Osteoblast (primary cell): ENCODE measurements at regions not wholly inside any gene's neighbourhood (a gene's known extent, or its start where the extent isn't known, plus 50 kb on each side); places are given as distances from the start of the nearest gene placed in this dataset.
"Not testable (repeated sequence)": the region's sequence is repeated elsewhere in the genome, so short reads cannot be mapped to it uniquely, and the experiment has no call there.

Source experiments
- DNase-seq: peaks from one replicate; pipeline ENCODE4 v3.0.0; 2011; ENCODE audit warnings: low spot score, mixed read lengths; ENCODE audit not compliant: insufficient read length; ENCODE audit errors: missing footprints
- H2AFZ ChIP-seq: 2 replicates; pipeline ENCODE4 v1.6.0; 2011; ENCODE audit warnings: mild to moderate bottlenecking, low read length
- H3K27ac ChIP-seq: 2 replicates; pipeline ENCODE4 v1.5.1; 2011; ENCODE audit warnings: mild to moderate bottlenecking, low read depth, low read length, moderate library complexity
- H3K27me3 ChIP-seq: 2 replicates; pipeline ENCODE4 v1.6.0; 2012; ENCODE audit warnings: mild to moderate bottlenecking, control low read depth, inconsistent platforms, low read length, moderate library complexity; ENCODE audit not compliant: insufficient read depth
- H3K36me3 ChIP-seq: 2 replicates; pipeline ENCODE4 v1.5.1; 2011; ENCODE audit warnings: mild to moderate bottlenecking, low read length, control low read depth, moderate library complexity; ENCODE audit not compliant: insufficient read depth
- H3K4me1 ChIP-seq: 2 replicates; pipeline ENCODE4 v1.5.1; 2011; ENCODE audit warnings: mild to moderate bottlenecking, low read length, control low read depth, moderate library complexity; ENCODE audit not compliant: insufficient read depth
- H3K4me2 ChIP-seq: 2 replicates; pipeline ENCODE4 v1.6.0; 2011; ENCODE audit warnings: mild to moderate bottlenecking, low read length; ENCODE audit not compliant: insufficient read depth
- H3K4me3 ChIP-seq: fragments of 200-600 bp; sonication (generic); 3 replicates; pipeline ENCODE4 v1.5.1; 2012; ENCODE audit warnings: mild to moderate bottlenecking, low read length, inconsistent platforms; ENCODE audit not compliant: insufficient read depth
- H3K79me2 ChIP-seq: 2 replicates; pipeline ENCODE4 v1.6.0; 2012; ENCODE audit warnings: mild to moderate bottlenecking, low read length, control low read depth, inconsistent platforms; ENCODE audit not compliant: insufficient read depth
- H3K9me3 ChIP-seq: 2 replicates; pipeline ENCODE4 v1.5.1; 2011; ENCODE audit warnings: low read depth, low read length, control low read depth
- H4K20me1 ChIP-seq: 2 replicates; pipeline ENCODE4 v1.6.0; 2012; ENCODE audit warnings: mild to moderate bottlenecking, low read length, control low read depth; ENCODE audit not compliant: insufficient read depth
- TF ChIP-seq, protein P1 (sequence below): IDR thresholded peaks from 2 replicates; pipeline ENCODE4 v1.5.1; 2011; ENCODE audit warnings: mild to moderate bottlenecking, low read depth, low read length, moderate library complexity; ENCODE audit errors: extremely low read depth

- TF ChIP-seq, protein P1, sequence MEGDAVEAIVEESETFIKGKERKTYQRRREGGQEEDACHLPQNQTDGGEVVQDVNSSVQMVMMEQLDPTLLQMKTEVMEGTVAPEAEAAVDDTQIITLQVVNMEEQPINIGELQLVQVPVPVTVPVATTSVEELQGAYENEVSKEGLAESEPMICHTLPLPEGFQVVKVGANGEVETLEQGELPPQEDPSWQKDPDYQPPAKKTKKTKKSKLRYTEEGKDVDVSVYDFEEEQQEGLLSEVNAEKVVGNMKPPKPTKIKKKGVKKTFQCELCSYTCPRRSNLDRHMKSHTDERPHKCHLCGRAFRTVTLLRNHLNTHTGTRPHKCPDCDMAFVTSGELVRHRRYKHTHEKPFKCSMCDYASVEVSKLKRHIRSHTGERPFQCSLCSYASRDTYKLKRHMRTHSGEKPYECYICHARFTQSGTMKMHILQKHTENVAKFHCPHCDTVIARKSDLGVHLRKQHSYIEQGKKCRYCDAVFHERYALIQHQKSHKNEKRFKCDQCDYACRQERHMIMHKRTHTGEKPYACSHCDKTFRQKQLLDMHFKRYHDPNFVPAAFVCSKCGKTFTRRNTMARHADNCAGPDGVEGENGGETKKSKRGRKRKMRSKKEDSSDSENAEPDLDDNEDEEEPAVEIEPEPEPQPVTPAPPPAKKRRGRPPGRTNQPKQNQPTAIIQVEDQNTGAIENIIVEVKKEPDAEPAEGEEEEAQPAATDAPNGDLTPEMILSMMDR = no peak
- Histone ChIP-seq H3K4me2 (no peak overlapping the region), H4K20me1 (no peaks in the 10 kb centered on the region), H3K9me3 (no peaks in the 10 kb centered on the region), H3K4me3 (no peak overlapping the region), H3K79me2 (no peaks in the 10 kb centered on the region), H3K36me3 (no peaks in the 10 kb centered on the region), H3K27me3 (no peaks in the 10 kb centered on the region), H3K4me1 (no peaks in the 10 kb centered on the region), H2AFZ (no peak overlapping the region), H3K27ac (no peak overlapping the region)
- no peak for DNase-seq
These were observed 746.1 kb downstream of the LUZP2 start for GRCh38 chr11:25242928-25243327.

DNA sequence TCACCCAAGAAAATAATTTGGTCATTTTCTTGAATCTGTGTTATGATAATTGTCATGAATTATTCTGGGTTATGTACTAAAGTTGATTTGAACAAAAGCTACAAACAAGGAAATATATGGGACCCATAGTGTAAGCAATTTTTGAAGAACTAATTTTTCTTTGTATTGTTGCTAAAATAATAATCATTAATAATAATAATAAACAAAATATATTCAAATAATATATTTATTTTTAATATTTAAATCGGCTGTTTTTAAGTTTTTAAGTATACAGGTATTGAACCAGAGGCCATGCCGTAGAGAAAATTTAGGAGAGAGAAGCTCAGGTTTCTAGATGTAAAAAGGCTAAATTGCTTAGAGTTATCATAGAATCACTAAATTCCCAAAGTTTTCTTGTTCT, 747.3 kb downstream of the LUZP2 start:
- Histone ChIP-seq H3K27me3 (no peaks in the 10 kb centered on the region), H3K4me2 (no peak overlapping the region), H3K27ac (no peak overlapping the region), H2AFZ (no peak overlapping the region), H3K36me3 (no peaks in the 10 kb centered on the region), H3K79me2 (no peaks in the 10 kb centered on the region), H3K4me1 (no peaks in the 10 kb centered on the region), H4K20me1 (no peaks in the 10 kb centered on the region), H3K9me3 (no peaks in the 10 kb centered on the region), H3K4me3 (no peak overlapping the region)
- no peak for DNase-seq
- TF ChIP-seq, protein P1 = no peak

DNA sequence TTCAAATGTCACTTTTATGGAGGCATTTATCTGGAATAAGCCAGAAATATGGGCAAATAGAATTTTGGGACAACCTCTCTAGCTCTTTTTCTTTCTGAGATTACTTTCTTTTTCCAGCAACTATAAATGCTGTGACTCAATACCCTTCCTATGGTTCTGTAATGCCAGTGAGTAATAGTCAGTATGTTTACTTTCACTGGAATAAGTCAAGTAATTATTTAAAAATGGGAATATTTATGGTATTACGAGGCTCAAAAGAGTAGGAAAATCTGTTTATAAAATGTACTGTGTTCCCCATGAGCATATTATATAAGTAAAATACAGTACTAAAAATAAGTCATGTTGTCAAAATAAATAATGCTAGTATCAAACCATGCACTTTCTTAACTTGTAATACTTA, 750.5 kb downstream of the LUZP2 start:
- TF ChIP-seq, protein P1 = no peak
- no peak for DNase-seq
- no peaks in the 10 kb centered on the region for H3K79me2 ChIP-seq
- no peaks in the 10 kb centered on the region for H3K9me3 ChIP-seq
- H3K27ac ChIP-seq = no peak overlapping the region
- no peaks in the 10 kb centered on the region for H3K36me3 ChIP-seq
- no peak overlapping the region for H3K4me3 ChIP-seq
- no peaks in the 10 kb centered on the region for H4K20me1 ChIP-seq
- no peaks in the 10 kb centered on the region for H3K4me1 ChIP-seq
- no peak overlapping the region for H3K4me2 ChIP-seq
- H3K27me3 ChIP-seq = no peaks in the 10 kb centered on the region
- no peak overlapping the region for H2AFZ ChIP-seq

GRCh38 chr11:25252854-25253253, 756.0 kb downstream of the LUZP2 start:
- no peak for DNase-seq
- no peak overlapping the region for H2AFZ ChIP-seq
- no peak overlapping the region for H3K27ac ChIP-seq
- H3K36me3 ChIP-seq = no peaks in the 10 kb centered on the region
- no peaks in the 10 kb centered on the region for H3K9me3 ChIP-seq
- TF ChIP-seq, protein P1 = no peak
- no peaks in the 10 kb centered on the region for H3K79me2 ChIP-seq
- H3K27me3 ChIP-seq = no peaks in the 10 kb centered on the region
- H3K4me1 ChIP-seq = no peaks in the 10 kb centered on the region
- H3K4me2 ChIP-seq = no peak overlapping the region
- no peak overlapping the region for H3K4me3 ChIP-seq
- H4K20me1 ChIP-seq = no peaks in the 10 kb centered on the region

GRCh38 chr11:25263861-25264260, 767.0 kb downstream of the LUZP2 start:
- H3K9me3 ChIP-seq, DNase-seq, H3K4me1 ChIP-seq, H4K20me1 ChIP-seq, H3K4me3 ChIP-seq, H2AFZ ChIP-seq, H3K36me3 ChIP-seq, H3K4me2 ChIP-seq, H3K27me3 ChIP-seq, H3K27ac ChIP-seq, H3K79me2 ChIP-seq: not testable (repeated sequence)
